NCI-H187 (cell line): ENCODE measurements at regions not wholly inside any gene's neighbourhood (a gene's known extent, or its start where the extent isn't known, plus 50 kb on each side); places are given as distances from the start of the nearest gene placed in this dataset.
"Not testable (repeated sequence)": the region's sequence is repeated elsewhere in the genome, so short reads cannot be mapped to it uniquely, and the experiment has no call there.

Experiments
- DNase-seq, 2 experiments: peaks; one replicate each; lab custom pipeline; 2025; lab: John Stamatoyannopoulos, UW

DNA sequence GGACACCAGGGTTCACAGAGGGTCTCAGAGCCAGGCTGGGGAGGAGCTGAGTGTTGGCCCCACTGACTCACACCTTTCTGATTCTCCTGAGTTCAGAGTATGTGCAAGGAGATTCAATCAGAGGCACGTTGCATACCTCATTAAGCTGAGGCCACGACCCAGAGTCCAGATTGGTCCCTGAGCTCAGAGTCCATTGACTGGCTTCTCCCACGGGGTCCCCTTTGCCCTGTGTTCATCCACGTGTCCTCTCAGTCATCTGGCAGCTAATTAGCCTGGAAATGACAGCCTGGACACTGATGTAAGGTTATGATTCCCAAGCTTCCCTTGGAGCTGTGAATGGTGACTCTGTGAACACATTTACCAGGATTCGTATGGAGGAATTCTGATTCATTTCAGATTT is 267.2 kb downstream of the SH3BP4 start:
- DNase-seq = no peak

DNA sequence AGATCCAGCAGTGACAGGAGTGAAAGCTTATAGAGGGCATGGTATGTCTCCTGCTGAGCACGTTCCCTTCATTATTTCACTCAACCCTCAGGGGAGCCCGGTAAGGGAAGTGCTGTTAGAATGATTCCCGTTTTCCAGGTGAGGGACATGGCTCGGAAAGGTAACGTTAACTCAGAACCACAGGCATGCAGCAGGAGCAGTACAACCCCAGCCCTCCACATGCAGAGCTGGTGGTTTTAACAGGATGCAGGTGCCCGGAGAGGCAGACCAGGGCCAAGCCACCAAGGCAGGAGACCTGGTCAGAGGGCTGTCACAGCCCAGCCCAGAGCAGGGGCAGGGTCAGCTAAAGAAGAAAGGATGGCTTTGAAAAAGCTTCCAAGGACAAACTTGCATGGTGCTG is 268.5 kb downstream of the SH3BP4 start:
- DNase-seq = no peak

DNA sequence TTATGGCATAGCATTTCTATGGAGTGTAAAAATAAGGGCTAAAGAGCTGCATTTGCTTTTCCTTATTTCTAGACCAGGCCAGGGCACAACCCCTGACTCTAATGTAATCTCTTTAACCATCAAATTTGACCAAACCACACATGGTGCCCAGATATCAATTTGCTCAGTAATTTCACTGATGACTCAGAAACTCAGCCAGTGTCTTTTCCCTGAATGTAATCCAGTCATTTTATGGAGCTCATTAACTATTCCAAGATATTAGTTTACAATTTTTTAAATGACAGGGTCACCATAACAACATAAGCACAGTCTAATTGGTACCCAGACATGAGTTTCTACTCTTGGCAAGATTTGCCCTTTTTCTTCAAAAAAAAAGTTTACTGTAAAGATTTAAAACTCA is 270.8 kb upstream of the AGAP1 start:
- DNase-seq = no peak

DNA sequence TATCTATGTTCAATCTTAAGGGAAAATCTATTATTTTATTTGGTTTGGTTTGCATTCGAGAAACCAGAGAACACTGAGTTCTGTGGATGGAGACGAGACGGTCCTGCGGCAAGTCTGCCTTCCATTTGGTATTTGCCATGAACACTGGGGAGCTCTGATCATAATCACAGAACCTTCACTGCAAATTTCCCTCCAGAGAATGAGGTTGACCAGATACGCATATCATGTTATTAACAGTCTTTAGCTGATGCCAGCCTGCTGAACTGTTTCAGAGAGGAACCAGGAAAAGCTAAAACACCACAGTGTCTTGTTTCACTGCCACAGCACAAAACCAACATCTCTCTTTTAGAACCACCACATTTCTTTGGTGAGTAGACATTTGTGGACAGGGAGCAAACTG is 269.4 kb upstream of the AGAP1 start:
- no peak for DNase-seq

DNA sequence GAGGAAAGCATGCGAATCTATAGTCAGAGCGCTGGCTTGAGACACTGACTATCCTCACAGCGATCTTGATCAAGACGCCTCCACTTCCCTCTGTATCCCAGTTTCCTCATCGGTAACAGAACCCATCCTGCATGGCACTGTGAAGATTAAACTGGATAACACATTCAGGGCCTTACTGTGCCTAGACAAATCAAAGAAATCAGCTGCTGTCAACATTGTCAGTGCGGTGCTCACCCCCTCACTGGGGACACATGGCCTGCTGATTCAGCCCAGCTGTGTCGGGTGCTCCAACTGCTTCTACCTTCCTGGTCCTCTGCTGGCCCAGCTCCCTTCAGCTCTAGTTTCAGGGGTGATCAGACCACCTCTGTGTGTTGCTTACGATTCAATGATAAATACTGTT is 268.6 kb upstream of the AGAP1 start:
- DNase-seq = no peak

DNA sequence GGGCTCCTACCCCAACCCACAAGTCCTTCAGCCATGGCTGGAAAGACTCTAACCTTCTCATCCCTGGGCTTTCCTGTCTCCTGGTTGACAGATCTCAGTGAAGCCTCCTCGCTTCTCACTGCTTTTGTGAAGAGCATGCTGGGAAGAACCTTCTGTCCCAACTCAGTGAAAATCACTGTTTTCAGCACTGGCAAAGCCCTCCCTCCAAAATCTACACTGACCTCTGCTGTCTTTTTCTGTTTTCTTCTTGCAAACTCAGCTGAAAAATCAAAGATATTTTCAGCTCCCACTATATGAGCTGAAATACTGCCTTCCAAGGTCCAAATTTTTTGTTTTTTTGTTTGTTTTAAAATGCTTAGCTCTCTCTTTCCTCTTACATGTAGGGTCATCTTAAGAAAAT is 266.3 kb upstream of the AGAP1 start:
- no peak for DNase-seq

DNA sequence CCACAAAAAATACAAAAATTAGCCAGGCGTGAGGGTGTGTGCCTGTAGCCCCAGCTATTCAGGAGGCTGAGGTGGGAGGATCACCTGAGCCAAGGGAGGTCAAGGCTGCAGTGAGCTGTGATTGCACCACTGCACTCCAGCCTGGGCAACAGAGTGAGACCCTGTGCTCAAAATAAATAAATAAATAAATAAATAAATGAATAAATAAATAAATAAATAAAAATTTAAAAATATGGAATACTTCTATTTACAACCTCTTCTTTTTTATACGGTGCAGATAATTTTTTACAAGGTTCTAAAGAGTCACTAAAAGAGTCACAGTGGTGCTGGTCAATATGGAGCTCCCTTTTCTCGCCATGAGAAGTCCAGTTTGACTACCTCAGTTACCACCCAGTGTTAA is 265.4 kb upstream of the AGAP1 start:
- not testable (repeated sequence) for DNase-seq

DNA sequence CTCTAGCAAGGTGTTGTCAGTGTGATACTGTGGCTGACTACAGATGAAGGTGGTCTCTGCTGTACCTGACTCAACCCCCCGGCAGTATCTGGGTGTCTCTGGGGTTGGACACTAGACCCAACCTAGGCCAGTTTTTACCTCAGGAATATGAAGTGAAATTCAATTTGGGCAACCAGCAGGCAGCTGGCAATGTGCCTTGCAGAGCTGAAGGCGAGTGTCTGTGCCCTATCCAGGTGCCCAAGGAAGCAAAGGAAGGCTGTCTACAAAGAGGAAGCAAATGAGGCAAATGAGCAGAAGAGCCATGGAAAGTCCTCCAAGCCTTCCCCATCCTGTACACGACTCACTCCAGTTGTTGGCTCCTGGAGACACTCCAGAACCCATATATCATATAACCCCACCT is 264.6 kb upstream of the AGAP1 start:
- DNase-seq = no peak

DNA sequence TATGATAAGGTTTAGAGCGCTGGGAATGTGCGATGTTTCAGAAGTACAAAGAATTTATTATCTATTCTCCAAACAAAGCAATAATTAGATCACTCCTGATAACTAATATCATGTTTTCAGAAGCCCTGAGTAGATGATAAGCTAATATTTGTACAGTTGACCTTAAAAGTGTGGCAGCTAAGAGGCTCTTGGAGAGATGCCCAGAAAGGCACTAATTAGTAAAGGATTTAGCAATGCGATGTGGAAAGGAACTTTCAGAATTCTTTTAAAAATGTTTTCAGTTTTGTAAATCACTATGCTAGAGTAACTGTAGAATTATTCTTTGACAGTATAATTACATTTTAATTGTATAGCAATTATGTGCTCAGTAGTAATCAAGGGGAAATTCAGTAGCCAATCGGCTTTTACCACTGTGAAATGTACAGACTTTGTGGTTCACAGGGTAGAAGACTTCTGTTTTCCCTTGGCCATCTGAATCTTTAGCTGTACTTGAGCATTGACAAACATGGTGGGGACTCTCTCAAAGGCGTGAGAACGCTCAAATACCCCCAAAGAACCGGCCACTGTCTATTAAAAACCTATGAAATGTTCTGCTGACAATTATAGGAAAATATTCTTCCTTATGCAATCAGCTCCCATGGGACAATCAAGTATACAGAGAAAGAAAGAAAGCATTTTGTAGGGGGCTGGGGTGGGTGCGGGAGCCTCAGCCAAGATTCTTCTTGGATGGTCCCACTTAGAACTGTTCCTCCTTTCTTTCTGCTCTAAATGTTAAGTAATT is 262.8 kb upstream of the AGAP1 start:
- no peak for DNase-seq

DNA sequence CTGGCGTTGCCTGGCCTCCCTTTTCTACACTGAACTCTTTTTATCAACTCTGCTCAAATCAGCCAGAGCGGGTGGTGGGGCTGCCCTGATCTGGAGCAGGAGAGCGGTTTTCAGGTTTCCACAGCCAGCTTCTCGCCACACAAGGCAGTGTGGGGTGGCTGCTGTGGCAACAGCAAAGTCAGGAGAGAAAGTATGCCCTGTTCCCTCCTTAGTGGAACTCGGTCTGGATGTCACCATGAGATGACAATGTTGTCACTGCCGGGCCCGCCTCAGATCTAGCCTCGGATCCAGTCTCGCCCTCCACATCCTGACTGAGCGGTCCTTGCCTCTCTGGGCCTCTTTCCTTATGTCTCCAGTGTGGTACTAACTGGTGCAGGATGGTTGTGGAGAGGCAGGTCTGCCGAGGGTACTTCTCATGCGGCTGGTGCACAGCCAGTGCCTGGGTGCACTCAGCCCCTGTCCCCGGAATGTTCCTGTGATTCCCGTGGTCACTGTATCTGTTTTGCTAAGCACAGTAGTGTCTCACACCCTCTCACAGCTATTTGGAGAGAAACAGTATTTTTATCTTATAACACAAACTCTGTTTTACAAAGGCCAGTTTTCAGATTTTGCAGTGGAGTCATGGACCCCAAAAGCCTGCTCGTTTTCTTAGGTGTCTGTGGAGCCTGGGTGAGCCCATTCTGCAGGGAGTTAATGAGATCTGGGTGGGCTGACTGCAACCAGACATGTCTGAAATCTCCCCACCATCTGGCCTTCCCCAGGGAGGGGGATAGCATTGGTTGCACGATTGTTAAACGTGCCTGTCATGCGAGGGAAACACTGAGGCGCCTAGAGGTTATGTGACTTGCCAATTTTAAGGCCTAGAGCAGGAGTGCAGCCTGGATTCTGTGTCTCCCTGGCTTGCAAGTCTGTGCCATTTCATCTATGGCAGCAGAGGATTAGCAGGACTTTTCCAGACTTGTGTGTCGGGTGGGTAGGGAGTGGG is 261.1 kb upstream of the AGAP1 start:
- no peak for DNase-seq

DNA sequence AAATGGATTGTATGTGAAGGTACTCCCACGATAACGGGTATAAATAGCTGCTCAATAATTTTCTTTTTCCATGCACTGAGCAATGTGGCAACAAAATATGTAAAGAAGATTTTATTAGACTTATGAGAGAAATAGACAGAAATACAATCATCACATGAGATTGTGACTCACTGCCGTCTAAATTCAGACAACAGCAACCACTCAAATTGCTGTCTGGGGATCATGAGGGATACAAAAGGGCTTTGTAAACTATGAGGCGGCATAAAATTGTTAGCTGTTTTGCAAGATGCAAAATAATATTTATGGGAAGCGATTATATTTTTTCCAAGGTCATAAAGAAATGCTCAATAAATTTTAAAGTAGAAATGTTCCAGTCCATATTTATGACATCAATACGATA is 259.1 kb upstream of the AGAP1 start:
- no peak for DNase-seq

DNA sequence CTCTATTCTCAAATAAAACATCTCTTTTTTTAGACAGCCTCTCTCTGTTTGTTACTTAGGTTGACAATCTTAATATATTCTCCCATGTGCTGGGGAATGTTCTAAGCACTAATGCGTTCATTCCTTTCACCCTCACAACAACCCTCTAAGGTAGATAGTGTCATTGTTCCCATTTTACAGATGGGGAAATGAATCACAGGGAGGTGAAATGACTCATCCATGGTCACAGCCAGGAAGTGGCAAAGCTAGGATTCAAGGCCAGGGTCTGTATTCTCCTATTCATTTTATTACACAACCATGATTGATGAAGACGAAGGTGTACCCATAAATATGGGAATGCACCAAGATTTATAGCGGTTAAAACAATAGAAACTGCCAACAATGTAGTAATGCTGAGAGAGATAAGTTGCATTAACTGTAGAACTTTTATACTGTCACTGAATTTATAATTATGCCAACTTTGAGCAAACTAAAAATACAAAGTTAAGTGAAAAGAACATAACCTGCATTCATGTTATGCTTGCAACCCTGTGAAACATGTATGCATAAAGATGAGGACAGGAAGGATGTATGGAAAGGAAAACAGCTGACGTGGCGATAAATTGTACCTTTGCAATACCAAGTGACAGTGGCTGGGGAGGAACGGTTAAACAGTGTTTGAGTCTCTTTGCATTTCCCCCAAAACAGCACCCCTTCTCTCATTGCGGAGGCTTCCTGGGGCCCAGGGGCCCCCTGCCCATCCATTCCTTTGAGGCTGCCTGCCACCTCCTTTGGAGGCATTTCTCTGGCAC is 257.7 kb upstream of the AGAP1 start:
- DNase-seq = no peak

DNA sequence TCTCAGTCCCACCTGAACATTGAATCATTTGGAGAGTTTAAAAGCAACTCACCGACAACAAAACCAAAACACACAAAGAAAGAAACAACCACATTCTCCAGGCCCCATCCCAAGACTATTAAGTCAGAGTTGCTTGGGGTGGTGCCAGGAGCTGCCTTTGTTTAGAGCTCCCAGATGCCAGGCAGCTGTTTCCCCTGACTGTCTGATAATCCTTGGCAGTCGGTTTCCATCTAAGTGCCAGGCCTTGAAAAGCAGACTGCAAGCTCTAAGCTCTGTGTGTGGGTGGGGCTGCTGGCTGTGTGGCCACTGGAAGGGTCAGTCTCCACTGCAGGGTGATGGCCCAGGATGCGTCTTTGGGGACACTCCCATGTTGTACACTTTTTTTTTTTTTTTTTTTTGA is 255.3 kb upstream of the AGAP1 start:
- no peak for DNase-seq

DNA sequence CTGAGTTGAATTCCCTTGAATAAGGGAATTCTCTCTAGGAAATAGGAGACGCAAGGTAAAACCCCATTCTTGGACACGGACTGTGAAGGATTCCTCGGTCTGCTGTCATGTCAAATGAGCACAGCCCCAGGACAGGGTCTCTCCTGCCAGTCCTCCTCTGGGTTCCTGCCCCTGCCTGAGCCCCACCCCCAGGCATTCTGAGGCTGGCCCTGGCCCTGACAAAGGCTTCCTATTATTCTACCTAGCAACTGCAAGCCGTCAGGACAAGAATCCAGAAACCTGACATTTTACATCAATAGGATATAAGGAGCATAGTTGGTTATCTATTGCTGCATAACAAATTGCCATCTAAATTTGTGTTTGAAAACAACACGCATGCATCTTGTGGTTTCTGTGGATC is 253.3 kb upstream of the AGAP1 start:
- no peak for DNase-seq

DNA sequence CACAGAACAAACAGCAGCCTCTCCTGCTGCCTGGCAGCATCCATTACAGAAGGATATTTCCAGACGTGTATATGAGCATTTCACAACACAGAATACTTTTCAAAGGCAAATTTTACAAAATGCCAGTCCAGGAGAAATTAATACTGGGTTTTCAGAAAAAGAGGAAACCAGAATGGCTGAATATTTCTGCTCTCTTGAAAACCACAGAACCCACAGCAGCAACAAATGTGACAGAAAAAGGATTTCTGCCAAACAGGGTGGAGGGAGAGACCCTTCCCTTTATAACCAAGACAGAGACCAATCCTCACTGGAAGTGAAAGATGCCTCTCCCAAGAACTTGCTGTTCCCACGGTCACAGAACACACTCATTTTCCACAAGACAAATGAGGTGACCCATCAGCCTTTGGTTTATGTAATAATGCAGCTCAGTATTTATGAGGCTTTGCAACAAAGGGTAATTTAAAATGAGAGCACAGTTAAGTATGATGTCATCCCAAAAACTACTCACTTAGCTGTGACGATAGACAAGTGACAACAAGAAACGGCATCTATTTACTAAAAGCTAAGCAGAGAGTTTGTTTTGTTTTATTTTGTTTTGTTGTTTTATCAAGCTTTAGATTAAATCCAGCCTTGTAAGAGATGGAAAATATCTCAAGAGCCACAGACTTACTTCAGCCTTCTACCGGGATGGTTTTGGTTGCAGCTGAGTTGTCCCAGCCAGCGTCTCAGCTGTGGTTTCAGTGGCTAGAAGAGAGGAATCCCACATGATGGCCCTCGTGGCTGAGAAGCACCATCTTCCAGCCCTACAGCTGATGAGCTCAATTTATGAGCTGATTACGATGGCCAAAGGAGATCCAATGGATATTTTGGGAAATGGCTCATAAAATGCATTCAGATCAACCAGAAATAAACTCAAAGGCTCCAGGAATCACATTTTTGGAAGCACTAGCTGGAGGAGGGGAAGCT is 249.3 kb upstream of the AGAP1 start:
- DNase-seq = no peak

DNA sequence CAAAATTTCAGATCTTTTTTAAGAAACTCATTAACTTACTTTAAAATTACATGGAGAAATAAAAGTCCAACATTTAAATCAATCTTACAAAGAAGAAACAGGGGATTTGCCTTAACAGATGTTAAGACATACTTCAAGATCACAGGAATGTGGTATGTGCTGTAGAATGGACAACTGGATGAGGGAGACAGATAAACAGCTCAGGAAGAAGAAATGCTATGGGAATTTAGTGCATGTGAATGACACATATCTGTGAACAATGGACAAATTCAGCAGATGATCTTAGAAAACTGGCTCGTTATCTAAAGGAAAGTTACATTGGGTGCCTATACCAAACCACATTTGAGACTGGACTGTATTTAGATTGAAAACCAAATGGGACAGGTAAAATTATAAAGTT is 246.8 kb upstream of the AGAP1 start:
- DNase-seq = no peak

DNA sequence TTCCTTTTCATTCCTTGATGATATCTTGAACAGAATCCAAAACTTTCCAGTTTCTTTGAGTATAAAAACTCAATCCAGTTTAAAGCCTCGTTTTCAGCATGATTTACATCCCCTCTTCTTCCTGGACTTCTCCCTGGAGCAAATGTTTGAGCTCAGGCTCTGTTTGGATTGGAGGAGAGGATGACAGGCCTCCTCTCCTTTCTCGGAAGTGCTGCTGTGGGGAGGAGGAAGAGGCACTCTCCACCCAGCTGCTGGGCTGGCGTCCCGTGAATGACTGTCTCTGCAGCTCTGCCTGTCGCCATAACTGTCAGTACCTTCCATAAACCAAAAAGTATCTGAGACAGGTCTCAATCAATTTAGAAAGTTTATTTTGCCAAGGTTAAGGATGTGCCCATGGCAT is 238.2 kb upstream of the AGAP1 start:
- DNase-seq = no peak

DNA sequence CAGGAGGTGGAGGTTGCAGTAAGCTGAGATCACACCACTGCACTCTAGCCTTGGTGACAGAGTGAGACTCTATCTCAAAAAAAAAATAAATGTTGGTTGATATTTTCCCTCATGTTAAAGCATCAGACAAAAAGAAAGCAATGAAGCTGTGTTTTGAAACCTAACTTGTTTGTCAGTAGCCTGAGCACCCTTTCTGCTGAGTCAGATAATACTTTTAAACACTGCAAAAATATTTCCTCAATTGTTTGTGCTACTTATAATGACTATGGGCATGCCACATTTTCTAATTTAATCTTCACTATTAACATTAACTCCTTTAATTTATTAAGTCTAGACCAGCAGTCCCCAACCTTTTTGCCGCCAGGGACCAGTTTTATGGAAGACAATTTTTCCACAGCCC is 236.3 kb upstream of the AGAP1 start:
- DNase-seq = no peak

DNA sequence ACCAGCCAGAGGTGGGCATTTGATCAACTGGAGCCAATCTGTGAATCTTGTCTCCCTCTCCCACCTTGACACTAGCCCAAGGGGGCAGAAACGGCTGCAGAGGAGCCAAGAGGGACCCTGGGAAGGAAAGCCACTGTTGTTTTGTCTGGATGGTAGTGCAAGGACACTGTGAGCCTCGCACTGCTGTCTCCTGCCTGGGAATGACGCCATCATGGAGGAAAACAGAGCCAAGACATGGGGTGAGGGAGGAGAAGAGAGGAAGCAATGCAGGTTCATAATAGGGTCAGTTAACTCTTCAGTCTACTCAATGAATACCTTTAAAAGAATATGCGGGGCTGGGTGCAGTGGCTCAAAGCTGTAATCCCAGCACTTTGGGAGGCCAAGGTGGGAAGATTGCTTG is 231.1 kb upstream of the AGAP1 start:
- DNase-seq = no peak

DNA sequence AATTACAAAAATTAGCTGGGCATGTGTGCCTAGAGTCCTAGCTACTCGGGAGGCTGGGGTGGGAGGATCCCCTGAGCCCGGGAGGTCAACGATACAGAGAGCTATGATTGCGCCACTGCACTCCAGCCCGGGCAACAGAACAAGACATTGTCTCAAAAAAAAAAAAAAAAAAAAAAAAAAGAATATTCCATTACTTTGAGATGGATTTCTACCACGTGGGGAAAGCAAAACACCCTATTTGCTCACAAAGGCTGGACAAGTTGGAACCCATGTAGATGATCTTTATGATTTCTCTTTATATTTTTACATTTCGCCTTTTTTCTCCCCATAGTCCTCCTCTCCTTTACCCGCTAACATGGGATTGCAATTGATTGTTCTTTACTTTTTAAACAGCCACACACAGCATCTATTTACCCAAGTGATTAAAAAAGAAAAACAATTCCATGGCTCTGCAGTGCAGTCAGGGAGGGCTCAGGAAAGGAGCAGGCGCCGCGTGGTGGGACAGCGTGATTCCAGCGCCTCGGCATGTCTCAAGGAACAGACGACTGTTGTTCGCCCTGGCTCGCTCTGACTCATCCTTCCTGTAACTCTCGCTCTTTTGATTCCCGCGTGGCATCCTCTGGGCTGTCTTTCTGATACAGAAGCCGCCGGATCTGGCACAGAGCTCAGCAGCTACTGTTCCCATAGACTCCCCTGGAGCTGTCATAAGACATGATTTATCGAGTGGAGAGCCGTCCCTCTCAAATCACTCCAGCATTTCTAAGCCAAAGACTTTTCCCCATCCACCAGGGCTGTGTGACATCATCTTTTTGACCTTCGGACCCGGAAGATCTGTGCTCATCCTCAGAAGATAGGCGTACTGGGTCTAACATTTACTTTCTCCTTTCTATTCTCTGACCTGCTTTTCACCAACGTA is 230.4 kb upstream of the AGAP1 start:
- DNase-seq = no peak
